MM.1S (cell line): ENCODE measurements at regions not wholly inside any gene's neighbourhood (a gene's known extent, or its start where the extent isn't known, plus 50 kb on each side); places are given as distances from the start of the nearest gene placed in this dataset.

Source experiments
- CTCF ChIP-seq: fragments of 300-600 bp; sonication (generic); IDR thresholded peaks from 2 replicates; pipeline ENCODE4 v1.5.1; 2016; ENCODE audit warnings: antibody characterized with exemption, low read length, mixed read lengths
- EZH2 ChIP-seq: fragments of 300-600 bp; sonication (generic); optimal IDR thresholded peaks from 2 replicates; pipeline ENCODE3; 2017; ENCODE audit warnings: low read depth, mild to moderate bottlenecking, antibody characterized with exemption, low read length, mixed read lengths

- no peak for TF ChIP-seq CTCF
- no peak for TF ChIP-seq EZH2
Observed at GRCh38 chr18:22024924-22025323, 144.5 kb upstream of the GATA6 start.
